ACHN (cell line): ENCODE measurements at regions not wholly inside any gene's neighbourhood (a gene's known extent, or its start where the extent isn't known, plus 50 kb on each side); places are given as distances from the start of the nearest gene placed in this dataset.

Experiments
- DNase-seq: peaks from one replicate; pipeline ENCODE4 v3.0.0-alpha.2; 2015
- in situ Hi-C: cut with HindIII; loops from 2 replicates; pipeline ENCODE4 v1.10.0; 2017; ENCODE audit warnings: low sequenced_read_pairs, low pct_ligation_motif_present, low pct_unique_long_range_greater_than_20kb

DNA sequence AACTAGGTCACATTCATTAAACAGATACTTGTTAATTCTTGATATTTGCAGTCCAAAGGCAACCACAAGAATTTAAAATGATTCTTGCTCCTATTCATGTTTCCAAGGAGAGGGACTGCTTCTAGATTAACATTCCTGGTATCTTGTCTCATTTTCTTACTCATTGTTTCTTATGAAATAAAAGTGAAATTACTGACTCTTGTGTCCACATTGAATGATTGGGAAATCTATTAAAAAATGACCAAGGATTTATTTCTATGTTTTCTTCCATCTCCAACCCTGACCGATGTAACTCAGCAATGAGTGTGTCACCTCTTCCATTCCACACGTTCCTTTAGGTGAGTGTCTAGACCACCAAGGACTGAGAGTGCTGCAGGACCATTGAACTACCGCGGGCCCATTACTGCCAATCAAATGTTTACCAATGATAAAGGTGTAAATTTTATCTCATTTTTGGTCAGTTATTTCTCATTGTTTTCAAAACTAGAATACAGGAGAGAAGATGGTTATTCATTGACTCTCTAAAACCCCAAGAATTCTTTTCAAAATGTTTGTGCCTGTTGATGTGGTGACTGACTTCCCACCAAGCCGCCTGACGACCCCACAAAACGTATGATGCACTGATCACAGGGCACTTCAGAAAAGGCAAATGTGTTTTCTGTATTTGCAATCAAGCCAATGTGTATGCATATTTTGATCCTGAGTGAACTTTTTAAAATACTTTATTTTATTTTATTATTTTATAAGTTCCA, 414.6 kb upstream of the PTBP2 start:
- in situ Hi-C loops, result no loop called here
- DNase-seq, result no peak

DNA sequence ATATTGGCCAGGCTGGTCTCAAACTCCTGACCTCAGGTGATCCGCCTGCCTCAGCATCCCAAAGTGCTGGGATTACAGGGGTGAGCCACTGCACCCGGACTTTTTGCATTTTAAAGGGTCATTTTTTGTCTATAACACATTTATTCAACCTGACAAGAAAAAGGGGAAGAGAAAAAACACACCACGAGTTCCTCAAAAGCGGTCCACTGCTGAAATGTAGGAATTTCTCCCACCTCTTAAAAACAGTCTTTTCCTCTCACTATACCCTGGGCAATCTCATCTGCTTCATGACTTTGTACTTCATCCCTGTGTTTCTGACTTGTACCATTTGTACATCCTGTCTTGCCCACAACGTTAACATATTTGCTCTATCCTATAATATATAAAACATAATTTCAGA, 413.3 kb upstream of the PTBP2 start:
- no peak for DNase-seq
- in situ Hi-C loops, result no loop called here

DNA sequence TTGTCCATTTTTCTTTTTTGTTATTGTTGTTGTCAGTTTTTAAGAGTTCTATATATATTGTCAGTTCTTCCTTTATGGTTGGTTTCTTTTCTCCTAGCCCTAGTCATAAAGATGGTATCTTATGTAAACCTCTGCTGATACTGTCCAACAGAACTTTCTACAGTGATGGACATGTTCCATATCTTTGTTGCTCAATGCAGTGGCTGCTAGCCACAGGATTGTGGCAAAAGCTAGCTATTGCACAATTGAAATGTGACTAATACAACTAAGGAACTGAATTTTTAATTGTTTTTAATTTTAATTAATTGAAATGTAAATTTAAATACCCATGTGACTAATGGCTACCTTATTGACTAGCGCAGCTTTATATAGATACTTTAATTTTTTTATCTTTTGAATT, 411.8 kb upstream of the PTBP2 start:
- in situ Hi-C loops, result no loop called here

DNA sequence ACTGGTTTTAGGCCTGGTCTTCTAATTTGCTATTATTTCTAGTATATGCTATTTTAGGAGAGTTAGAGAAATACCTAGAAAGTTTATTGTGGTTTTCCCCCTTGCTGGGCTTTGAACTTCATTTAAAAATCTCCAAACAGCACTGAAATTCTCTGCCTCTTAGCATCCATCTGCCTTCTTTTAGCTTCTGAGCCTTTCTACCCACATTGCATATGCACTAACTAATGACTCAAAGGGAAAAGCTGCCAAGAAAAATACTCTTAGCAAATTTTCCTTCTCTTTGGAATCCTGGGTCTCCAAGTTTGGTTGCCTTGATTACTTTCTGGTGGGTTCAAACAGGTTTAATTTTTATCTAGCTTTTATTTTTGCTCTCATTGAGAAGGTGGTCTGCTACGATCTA, 408.4 kb upstream of the PTBP2 start:
- in situ Hi-C loops, result no loop called here
- DNase-seq, result no peak

More for the DNA sequence above, 411.8 kb upstream of the PTBP2 start:
- no peak for DNase-seq

DNA sequence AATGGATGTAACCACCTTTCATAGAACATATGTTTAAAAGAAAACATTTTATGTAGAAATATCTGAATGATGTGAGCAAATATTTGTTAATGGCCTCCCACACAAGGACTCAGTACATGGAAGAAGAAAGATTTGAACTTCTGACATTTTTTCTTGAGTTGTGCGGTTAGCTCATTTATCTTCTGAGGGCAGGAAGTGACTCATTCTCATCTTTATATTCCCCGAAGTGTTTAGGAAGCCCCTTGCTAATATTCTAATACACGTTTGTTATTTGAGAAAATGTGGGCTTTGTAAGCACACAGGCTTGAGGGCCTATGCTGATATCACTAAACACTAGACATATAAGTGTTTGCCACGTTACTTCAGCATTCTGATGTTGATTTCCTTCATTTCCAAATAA, 392.5 kb upstream of the PTBP2 start:
- in situ Hi-C loops, result no loop called here
- DNase-seq, result no peak

DNA sequence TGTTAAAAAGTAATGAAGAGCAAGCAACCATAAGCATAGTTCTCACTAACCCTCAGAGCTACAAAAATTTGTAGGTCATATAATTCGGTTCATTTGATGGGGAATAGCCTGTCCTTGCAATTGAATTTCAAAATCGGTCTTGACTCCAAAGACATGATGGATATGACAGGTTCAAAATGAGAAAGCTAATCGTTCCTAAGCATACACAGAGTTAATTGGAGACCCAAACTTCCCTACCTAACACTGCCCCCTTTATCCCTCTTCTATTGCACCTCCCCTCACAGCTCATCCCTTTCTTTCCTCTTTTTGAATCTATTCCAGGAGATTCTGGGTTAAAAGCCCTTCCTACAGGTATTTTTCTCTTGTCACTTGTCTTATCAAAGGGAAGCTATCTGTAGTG, 390.0 kb upstream of the PTBP2 start:
- in situ Hi-C loops, result no loop called here
- no peak for DNase-seq

DNA sequence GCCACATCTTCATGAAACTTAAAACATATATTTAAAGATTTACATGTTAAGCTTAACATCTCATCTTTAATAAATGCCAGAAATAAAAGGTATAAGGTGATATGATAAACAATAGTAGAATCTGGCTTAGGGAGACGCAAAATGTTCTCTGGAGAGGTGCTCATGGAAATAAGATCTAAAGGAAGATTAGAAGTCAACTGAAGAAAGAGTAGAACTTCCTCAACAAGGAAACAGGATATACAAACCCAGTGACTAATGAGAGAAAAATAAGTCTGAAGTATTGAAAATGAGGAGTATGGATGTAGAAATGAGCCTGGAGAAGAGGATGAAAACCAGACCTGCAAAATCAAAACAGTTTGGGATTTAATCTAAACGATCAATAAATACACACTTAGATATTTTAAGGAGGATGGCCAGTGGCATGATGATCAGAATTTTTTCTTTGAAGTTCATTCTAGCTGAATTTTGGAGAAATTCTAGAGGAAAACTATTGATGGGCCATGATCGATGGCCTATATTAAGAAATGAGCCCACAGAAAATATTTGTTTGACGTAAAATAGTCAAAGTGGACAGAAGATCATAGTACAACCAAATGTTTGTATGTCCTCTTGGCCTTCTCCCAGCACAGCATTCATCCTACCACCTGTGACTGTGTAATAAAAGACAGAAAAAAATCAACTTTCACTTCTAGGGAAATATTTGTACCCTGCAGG, 387.9 kb upstream of the PTBP2 start:
- DNase-seq, result no peak
- in situ Hi-C loops, result no loop called here

DNA sequence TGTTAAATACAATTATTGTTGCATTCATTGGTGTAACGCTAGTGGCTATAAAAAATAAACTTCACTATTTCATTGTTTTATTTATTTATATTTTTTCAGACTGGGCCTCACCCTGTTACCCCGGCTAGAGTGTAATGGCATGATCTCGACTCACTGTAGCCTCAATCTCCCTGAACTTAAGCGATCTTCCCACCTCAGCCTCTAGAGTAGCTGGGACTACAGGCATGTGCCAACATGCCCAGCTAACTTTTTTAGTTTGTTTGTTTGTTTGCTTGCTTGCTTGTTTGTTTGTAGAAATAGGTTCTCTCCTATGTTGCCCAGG, 387.4 kb upstream of the PTBP2 start:
- in situ Hi-C loops, result no loop called here
- DNase-seq, result no peak

DNA sequence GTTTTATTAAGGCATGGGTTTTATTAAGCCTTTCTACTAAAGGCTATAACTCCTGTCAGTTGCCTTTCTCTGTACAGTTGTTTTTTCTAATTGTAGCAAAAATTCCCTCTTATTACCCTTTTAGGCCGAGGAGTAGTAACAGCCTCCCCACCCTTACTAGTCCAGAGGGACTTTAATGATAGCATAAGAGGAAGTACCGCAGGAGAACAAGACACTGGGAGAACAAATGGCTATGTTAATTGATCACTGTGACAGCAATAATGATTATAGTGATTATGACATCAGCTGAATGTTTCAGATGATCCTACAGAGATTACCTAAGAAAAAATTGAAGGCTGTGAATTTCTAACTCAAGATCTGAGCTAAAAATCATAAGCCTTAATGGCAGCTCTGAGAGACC, 383.0 kb upstream of the PTBP2 start:
- DNase-seq, result no peak
- in situ Hi-C loops, result no loop called here

DNA sequence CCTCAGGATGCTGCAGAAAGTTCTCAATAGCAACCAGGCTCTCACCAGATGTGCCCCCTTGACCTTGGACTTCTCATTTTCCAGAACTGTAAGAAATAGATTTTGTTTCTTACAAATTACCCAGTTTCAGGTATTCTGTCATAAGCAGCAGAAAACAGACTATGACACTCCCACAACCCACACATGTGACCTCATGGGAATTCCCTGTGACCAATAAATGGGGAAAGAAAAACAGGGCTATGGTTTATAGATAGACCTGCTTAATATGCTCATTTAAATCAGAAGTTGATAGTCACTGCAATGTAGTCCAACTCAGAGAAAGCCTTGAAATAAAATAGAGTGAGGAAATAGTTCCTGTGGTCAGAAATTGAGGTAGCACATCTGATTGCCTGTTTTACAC, 380.9 kb upstream of the PTBP2 start:
- in situ Hi-C loops, result no loop called here
- DNase-seq, result no peak

DNA sequence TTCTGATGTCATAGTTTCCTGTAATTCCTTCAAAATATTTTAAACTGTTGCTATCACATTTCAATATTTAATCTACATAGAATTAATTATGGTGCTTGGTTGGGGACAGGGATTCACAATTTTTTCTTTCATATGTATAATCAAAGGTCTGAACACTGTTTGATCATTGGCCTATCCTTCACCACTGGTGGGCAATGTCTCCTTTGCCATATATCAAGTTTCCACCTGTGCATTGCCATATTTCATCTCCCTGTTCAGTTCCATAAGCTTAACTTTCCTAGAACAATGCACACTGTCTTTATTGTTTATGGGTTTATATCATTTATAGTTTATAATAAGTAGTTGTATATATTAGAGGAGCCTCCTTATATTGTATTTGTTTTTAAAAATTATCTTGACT, 374.9 kb upstream of the PTBP2 start:
- in situ Hi-C loops, result no loop called here
- no peak for DNase-seq

DNA sequence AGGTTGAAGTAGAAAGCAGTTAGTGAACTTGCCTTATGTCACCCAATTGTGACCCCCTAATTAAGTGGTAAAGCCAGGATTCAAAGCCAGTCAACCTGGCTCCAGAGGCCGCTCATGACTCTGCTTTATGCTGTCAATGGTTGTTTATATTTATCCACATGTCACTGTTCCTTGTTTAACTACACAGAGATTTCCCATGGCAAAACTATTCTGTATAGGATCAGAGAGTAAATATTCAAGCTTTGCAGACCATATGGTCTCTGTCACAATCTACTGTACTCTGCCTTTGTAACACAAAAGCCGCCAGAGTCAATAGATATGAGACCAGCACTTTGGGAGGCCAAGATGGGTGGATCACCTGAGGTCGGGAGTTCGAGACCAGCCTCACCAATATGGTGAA, 371.7 kb upstream of the PTBP2 start:
- in situ Hi-C loops, result no loop called here
- DNase-seq, result no peak

DNA sequence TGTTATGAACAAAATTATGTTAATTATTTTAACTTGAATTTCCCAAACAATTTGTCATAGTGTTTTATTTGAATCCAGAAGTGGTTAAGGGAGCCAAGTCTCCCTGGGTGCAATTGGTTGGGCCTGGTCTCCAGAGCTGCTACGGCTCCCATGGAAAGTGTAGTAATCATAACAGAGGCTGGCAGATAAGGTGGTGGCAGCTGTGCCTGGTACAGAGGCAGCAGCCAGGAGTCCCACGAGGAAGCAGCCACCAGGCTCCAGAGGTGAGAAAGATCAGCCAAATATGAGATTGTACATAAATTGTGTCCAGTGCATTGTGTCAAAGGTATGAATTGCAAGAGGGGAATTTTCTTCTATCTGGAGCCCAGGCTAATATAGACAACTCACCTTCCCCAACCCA, 368.9 kb upstream of the PTBP2 start:
- no peak for DNase-seq
- in situ Hi-C loops, result no loop called here

DNA sequence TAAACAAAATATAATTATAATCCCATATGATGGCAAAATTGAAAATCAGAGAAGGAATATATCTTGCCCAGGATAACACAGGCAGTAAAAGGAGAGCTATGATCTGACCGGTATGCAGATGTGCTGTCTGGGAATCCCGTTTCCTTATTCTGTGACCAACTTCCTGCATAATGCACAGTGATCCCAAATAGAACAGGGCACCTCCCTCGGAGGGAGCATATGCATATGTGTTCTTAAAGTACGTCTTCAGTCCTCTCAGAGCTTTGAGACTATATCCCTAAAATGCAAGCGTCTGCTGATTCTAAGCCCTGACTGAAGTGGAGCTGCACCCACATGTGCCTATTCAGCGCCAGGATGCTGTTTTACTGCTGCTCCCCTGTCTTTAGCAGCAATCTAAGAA, 366.1 kb upstream of the PTBP2 start:
- in situ Hi-C loops, result no loop called here
- no peak for DNase-seq

DNA sequence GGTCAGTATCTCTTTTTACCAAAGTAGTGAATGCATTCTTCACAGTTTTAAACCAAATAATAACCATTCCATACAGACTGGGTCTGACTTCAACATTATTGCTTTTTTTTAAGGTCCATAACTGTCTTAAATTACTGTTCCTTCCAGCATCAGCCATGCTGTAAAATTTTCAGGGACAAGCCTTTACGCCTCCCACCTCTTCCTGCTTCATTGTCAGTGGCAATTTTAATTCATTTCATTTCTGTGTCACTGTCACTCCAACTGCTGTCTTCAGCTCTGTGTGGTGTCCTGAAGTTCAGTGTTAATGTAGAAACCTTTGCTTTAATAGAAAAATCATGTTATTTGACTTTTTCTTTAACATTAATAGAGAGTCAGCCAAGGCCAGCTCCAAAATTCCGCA, 365.6 kb upstream of the PTBP2 start:
- in situ Hi-C loops, result no loop called here
- DNase-seq, result no peak

DNA sequence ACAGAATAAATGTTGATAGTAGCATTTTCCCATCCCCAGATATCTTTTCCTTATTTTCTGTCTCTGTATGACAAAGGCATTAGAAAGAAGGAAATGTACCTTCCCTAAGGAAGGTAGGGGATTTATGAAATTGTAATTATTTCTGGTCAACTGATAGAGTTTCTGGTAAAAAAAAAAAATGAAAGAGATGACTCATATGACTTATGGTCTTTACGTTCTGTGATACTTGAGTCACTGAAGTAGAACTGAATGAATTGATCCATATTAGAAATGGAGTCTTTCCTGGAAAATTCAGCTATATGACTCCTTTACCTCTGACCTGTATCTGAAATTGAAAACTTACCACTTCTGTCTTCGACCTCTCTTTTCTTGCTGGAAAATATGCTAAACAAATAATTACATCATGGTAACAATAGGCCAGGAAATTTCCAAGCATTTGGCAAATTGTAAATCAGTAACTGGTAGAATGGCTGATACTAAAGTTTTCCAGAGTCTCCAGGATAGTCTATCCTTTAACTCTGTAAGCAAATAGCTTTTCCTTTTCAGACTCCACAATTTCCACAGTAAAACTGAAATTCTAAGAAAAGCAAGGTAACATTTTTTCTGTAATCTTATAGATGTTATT, 364.3 kb upstream of the PTBP2 start:
- no peak for DNase-seq
- in situ Hi-C loops, result no loop called here

DNA sequence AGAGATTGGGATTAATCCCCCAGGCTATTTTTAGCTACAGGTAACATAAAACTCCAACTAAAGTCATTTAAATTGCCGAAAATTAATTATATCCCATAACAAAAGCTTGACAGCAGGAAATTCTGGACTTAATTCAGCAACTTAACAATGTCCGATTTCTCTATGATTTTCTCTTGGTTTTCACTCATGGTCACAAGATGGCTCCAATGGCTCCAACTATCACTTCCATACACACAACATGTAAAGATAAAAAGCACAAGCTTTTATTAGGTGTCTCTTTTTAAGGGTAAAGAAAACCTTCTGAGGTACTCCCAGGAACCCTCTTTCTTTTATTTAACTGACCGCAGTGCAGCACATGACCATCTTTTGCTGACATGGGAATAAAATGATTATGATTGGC, 363.5 kb upstream of the PTBP2 start:
- in situ Hi-C loops, result no loop called here
- DNase-seq, result peak; percentile 57

DNA sequence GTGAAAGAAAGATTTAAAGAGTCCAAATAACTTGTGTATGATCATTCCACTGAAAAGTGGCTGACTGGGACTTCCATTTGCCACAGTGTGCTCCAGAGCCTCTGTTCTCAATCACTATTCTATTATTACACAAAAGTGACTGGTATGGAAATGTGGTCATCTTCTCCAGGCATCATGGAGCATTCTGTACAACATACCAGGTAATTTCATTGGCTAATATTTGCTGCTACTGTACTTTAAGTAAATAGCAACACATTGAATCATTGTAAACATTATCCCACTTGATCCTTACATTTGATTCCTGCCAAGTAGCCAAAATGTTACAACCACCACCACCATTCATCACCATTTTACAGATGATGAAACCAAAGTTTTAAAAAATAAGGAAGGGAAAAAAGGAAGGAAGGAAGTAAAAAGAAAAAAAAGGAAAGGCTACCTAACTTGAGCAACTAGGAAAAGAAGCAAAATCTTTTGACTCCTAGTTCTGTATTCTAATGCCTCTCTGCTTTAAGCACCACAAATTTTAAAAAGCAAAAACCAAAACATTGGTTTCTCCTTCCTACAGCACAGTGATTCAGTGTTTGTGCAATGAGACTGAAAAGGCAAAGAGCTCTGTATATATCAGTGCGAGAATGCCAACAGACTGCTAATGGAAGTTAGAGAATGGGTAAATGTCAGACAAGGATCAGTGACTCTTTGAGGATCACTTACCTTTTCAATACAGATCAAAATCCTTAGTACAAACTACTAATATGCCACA, 361.4 kb upstream of the PTBP2 start:
- DNase-seq, result no peak
- in situ Hi-C loops, result no loop called here

DNA sequence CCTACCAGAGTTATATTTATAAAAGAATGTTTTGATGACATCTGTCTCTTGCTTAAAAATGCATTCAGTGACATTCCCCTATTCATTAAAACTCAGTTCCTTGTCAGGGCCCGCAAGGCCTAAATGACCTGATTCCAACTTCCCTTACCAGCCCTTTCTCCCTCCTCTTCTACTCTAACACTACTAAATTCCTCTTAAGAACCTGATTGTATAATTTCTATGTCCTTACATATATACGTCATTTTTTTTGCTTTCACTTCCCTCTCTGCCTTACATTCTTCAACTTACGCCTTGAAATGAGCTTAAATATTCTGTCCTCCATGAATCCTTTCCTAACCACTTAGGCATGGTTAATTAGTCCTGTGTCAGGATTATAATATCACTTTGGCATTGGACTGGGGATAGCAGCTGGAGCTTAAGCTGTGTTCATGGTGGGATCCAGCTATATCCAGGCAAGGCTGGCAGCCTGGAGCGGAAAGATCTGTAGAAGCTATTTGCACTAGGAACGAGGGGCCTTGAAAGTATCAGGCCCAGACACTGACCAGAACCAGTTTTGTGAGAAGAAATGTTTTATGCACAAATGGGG, 360.2 kb upstream of the PTBP2 start:
- DNase-seq, result no peak
- in situ Hi-C loops, result no loop called here
